K562 (cell line): ENCODE measurements at regions not wholly inside any gene's neighbourhood (a gene's known extent, or its start where the extent isn't known, plus 50 kb on each side); places are given as distances from the start of the nearest gene placed in this dataset.

Source experiments
- ATF1 ChIP-seq, 2 experiments: fragments of 450-650 bp in 1 of 2; IDR thresholded peaks; 2 replicates each; pipeline ENCODE4 v1.6.1; 2016; ENCODE audit warnings: missing compliant biosample characterization in 1 of 2, missing genetic modification characterization in 1 of 2
- MEF2D ChIP-seq: conservative IDR thresholded peaks from 2 replicates; pipeline ENCODE4 v1.6.1; 2016; ENCODE audit warnings: low read depth, missing genetic modification characterization, missing compliant biosample characterization
- ZNF263 ChIP-seq: sonication (generic); formaldehyde crosslinking; IDR thresholded peaks from 2 replicates; pipeline ENCODE4 v1.8.0; 2022; ENCODE audit warnings: mild to moderate bottlenecking, missing genetic modification reagents, borderline replicate concordance
- ZNF274 ChIP-seq: IDR thresholded peaks from 2 replicates; pipeline ENCODE4 v1.6.1; 2011; ENCODE audit warnings: low read depth, mild to moderate bottlenecking, low read length, moderate library complexity, borderline replicate concordance

GRCh38 chr6:168920289-168920688, 333.4 kb downstream of the THBS2 start:
- TF ChIP-seq MEF2D (tag) (no peak), ZNF263 (CRISPR knock-in tag) (no peak), ATF1 (CRISPR knock-in tag; IDR thresholded peaks at IDR 0.05) (no peak), ATF1 (tag; IDR thresholded peaks at IDR 0.05) (no peak), ZNF274 (no peak)
